Left ventricle myocardium superior (tissue), 1 donor: ENCODE measurements at regions not wholly inside any gene's neighbourhood (a gene's known extent, or its start where the extent isn't known, plus 50 kb on each side); places are given as distances from the start of the nearest gene placed in this dataset.

ENCODE experiments used
- ATAC-seq: fragments of 200-7000 bp; cut with Tn5 transposase; one replicate; pipeline ENCODE4 v1.9.1; 2020; ENCODE audit warnings: mild to moderate bottlenecking, moderate library complexity
- DNase-seq: peaks from one replicate; pipeline ENCODE4 v3.0.0-alpha.2; 2020
- intact Hi-C: fragments of 100-400 bp; cut with micrococcal nuclease; formaldehyde crosslinking; loops from one replicate; pipeline ENCODE4 v1.11.0; 2022
- donor health status: DM: no; HTN: yes; CAD: no; lungs with severe emphysema.

- DNase-seq, result peak; percentile 59
- peak; percentile 86 for ATAC-seq
- intact Hi-C loops, result no loop called here
Measured at GRCh38 chr13:44300895-44301638, 72.6 kb upstream of the SERP2 start.

GRCh38 chr13:44301639-44302015 lies 72.0 kb upstream of the SERP2 start:
- ATAC-seq, result no peak
- intact Hi-C loops, result no loop called here
- DNase-seq, result no peak

- DNase-seq (no peak), ATAC-seq (no peak)
- intact Hi-C loops, result no loop called here
Measured at GRCh38 chr13:44302233-44302632, 71.4 kb upstream of the SERP2 start.

- intact Hi-C loops, result no loop called here
- DNase-seq (no peak), ATAC-seq (no peak)
Measured at GRCh38 chr13:44302940-44303575, 70.6 kb upstream of the SERP2 start.

- peak; percentile 73 for ATAC-seq
- intact Hi-C loops, result no loop called here
- DNase-seq, result peak; percentile 81
Measured at GRCh38 chr13:44303681-44304432, 69.8 kb upstream of the SERP2 start.

GRCh38 chr13:44304433-44304725 lies 69.2 kb upstream of the SERP2 start:
- DNase-seq (no peak), ATAC-seq (no peak)
- intact Hi-C loops, result no loop called here

- intact Hi-C loops, result no loop called here
- ATAC-seq, result no peak
- DNase-seq, result no peak
Measured at GRCh38 chr13:44305286-44305685, 68.3 kb upstream of the SERP2 start.

GRCh38 chr13:44305917-44306370 lies 67.7 kb upstream of the SERP2 start:
- DNase-seq (no peak), ATAC-seq (no peak)
- intact Hi-C loops, result no loop called here

GRCh38 chr13:44306371-44307192 lies 67.0 kb upstream of the SERP2 start:
- intact Hi-C loops, result no loop called here
- ATAC-seq (peak; percentile 8), DNase-seq (peak; percentile 43)

- intact Hi-C loops, result no loop called here
- DNase-seq, result no peak
- ATAC-seq, result no peak
Measured at GRCh38 chr13:44307255-44307654, 66.4 kb upstream of the SERP2 start.

- DNase-seq, result no peak
- no peak for ATAC-seq
- intact Hi-C loops, result no loop called here
Measured at GRCh38 chr13:44307844-44308243, 65.8 kb upstream of the SERP2 start.

GRCh38 chr13:44308352-44308751 lies 65.3 kb upstream of the SERP2 start:
- ATAC-seq, result no peak
- intact Hi-C loops, result no loop called here

GRCh38 chr13:44309794-44310757 lies 63.5 kb upstream of the SERP2 start:
- DNase-seq (peak; percentile 70), ATAC-seq (peak; percentile 85)
- intact Hi-C loops, result no loop called here

More at GRCh38 chr13:44308352-44308751, 65.3 kb upstream of the SERP2 start:
- DNase-seq, result no peak

GRCh38 chr13:44311011-44311780 lies 62.4 kb upstream of the SERP2 start:
- ATAC-seq, result peak; percentile 38
- intact Hi-C loops, result no loop called here

GRCh38 chr13:44312131-44312530 lies 61.5 kb upstream of the SERP2 start:
- ATAC-seq, result no peak
- no peak for DNase-seq
- intact Hi-C loops, result no loop called here

More at GRCh38 chr13:44311011-44311780, 62.4 kb upstream of the SERP2 start:
- no peak for DNase-seq

GRCh38 chr13:44312834-44313551 lies 60.6 kb upstream of the SERP2 start:
- DNase-seq, result no peak
- intact Hi-C loops, result no loop called here
- ATAC-seq, result no peak

- ATAC-seq (no peak), DNase-seq (no peak)
- intact Hi-C loops, result no loop called here
Measured at GRCh38 chr13:44313674-44314073, 60.0 kb upstream of the SERP2 start.
